ENCODE measurements at regions not wholly inside any gene's neighbourhood (a gene's known extent, or its start where the extent isn't known, plus 50 kb on each side); places are given as distances from the start of the nearest gene placed in this dataset.

DNA sequence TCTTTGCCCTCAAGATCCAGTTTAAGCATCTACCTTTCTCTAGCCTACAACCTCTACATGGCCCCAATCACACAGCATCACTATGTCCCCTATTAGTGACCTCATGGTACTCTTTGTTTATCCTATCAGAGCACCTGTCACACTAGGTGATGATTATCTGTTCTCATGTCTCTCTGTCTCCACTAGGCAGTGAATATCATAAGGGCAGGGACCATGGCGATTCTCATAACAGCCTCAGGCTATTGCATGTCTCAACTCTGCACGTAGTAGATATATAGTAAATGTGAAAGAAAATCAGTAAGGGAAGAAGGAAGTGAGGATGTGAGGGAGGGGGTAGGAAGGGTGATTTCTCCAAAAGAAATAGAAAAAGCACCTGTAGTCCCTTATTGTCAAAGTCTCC is 311.0 kb downstream of the NSG2 start:
- DNase-seq (ENCODE audit: low spot score) (no peak), ATAC-seq (no peak)

DNA sequence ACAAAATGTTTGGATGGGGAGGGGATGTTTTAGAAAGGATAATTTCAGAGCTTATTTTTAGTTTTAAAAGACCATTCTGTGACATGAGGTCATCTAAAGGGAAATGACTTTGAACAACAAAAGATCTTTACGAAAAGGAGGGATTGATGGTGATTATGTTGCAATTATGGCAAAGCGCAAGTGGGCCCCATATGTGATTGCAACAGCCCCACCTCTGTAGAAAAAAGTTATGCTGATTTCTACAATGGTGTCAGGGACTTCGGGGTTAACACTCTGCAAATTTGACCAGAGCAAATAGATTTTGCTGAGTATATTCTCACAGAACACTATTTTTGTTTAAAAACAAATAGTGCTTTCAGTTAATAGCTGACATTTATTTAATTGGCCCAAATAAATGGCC is 312.8 kb downstream of the NSG2 start:
- ATAC-seq: no peak
- no peak for DNase-seq (ENCODE audit: low spot score)

DNA sequence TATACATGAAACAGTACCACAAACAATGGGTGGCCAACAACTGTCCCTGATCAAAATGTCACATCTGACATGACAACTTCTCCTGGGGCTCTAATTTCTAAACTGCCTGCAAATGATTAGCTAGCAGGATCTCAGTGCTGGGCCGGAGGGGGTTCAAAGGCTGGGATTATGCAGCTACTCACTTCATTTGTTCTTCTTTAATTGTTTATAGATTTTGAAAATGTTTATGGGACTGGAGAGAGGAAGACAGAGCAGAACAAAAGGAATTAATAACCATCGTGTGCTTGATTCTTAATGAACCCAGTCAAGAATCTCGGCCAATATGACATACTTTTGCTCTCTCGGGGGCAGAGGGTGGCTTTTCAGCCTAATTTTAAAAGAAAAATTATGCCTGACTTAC is 313.6 kb downstream of the NSG2 start:
- DNase-seq (ENCODE audit: low spot score) (no peak), ATAC-seq (no peak)

DNA sequence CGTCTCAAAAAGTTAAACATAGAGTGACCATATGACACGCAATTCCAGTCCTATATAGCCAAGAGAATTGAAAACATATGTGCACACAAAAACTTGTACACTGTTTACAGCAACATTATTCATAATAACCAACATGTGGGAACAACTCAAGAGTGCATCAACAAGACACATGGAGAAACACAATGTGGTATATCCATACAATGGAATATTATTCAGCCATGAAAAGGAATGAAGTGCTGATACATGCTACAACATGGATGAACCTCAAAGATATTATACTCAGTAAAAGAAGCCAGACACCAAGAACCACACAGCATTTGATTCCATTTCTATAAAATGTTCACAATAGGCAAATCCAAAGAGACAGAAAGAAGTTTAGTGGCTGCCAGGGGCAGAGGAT is 317.0 kb downstream of the NSG2 start:
- DNase-seq (ENCODE audit: low spot score) (no peak), ATAC-seq (no peak)

DNA sequence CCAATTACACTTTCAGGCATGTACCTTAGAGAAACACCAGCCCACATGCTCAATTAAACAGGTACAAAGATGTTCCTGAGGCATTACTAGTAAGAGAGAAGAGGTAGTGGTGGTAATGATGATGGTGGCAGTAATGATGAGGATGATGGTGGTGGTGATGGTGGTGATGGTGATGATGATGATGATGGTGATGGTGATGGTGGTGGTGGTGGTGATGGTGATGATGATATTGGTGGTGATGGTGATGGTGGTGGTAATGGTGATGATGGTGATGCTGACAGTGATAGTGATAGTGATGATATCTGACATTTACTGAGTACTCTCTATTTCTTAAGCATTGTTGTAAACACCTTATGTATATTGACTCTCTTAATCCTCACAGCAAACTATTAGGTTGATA is 318.4 kb downstream of the NSG2 start:
- DNase-seq (ENCODE audit: low spot score) (no peak), ATAC-seq (no peak)

DNA sequence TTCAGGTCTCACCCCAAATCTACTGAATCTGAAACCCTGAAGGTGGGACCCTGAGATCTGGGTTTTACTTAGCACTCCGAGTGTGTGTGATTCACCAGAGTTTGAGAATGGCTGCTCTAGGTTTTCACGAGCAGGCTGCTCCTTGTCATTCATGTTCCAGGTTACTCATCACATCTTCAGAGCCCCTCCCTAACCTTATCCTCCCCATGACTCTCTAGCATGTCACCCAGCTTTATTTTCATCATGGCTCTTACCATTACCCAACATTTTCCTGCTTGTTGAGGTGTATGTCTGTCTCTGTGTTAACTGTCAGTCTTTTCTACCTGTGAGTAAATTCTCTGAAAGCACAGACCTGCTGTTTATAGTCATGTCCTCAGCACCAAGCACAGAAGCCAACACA is 319.2 kb downstream of the NSG2 start:
- ATAC-seq: no peak

DNA sequence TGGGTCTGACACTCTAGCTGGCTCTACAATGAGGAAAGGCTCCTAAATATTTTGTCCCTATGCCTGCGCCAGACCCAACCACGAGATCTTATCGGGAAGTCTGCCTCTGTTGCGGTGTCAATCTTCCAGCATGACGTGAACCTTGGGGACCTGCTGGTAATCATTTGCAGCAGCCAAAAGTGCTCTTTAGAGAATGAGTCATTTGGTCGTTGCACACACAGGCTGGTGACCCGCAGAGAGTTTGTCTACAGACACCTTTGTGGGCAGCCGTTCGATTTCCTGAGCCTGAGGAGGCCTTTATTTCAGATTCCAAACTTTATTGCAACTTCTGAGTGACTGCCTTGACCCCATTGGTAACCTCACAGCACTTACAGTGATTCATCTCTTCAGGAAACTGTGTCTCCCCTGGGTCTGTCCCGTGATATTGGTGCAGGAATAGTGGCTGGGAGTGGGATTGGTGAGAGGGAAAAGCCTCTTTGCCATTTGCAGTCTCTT is 326.1 kb downstream of the NSG2 start:
- DNase-seq (ENCODE audit: low spot score): no peak
- ATAC-seq: no peak

More for the DNA sequence above, 319.2 kb downstream of the NSG2 start:
- no peak for DNase-seq (ENCODE audit: low spot score)

DNA sequence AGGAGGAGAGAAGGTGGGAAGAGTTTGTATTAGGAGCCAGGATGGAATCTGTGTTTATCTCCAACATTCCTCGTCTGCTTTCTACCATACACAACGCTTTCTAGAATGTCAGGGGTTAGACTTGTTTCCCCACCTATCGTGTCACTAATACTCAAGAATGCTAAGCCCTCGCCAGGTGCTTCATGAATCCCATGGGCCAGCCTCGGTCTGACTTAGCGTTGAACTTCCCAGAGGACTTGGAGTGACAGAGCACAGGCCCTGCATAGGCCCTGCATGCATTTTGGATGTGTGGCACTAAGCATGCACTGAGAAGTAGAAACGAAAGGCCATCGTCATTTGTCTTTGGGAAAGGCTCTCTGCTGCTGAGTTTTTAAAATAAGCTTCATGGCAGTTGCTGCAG is 328.7 kb downstream of the NSG2 start:
- DNase-seq (ENCODE audit: low spot score) (no peak), ATAC-seq (no peak)

DNA sequence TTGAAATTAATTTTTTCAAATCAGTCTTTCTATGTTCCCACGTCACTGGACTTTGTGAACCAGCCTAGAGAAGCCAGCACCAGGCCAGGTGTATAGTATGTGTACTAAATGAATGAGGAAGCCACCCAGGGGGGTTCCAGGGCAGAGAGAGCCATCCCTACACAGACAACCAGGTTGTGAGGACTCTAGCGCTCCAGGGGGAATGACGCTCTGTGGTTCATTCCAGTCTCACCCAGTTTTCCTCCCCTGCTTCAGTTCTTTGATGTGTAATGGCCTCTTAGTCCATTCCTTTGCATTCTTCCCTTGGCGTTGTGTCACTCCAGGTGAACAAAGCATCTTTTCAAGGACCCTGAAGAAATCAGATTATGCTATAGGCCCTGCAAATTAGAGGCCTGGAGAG is 330.6 kb downstream of the NSG2 start:
- DNase-seq (ENCODE audit: low spot score) (no peak), ATAC-seq (no peak)

DNA sequence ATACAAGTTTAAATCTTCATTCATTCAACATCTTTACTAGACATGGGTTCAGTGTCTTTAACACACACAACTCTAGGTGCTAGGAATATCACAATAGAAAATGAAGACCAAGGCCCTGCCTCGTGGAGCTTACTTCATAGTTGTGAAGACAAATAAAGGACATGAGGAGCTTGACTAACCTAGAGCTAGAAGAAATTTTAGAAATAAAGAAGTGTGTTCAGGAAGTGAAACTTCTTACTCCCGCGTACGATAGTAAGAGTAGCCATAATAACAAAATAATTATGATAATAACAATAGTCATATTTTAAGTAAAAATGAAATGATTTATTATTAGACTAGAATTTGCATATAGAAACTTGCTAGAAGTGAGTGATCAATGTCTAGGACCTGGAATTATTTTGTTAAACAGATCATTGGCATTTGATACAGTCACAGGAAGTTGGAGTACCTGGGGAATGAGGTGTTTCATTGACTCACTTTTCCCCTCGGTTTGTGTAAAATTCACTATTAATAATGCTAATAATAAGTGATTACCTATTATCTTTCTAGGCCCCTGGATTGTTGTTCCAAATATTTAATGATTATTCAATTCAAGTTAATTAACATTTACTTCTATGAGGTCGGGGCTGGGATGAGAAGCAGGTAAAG is 331.3 kb downstream of the NSG2 start:
- DNase-seq (ENCODE audit: low spot score) (no peak), ATAC-seq (no peak)

DNA sequence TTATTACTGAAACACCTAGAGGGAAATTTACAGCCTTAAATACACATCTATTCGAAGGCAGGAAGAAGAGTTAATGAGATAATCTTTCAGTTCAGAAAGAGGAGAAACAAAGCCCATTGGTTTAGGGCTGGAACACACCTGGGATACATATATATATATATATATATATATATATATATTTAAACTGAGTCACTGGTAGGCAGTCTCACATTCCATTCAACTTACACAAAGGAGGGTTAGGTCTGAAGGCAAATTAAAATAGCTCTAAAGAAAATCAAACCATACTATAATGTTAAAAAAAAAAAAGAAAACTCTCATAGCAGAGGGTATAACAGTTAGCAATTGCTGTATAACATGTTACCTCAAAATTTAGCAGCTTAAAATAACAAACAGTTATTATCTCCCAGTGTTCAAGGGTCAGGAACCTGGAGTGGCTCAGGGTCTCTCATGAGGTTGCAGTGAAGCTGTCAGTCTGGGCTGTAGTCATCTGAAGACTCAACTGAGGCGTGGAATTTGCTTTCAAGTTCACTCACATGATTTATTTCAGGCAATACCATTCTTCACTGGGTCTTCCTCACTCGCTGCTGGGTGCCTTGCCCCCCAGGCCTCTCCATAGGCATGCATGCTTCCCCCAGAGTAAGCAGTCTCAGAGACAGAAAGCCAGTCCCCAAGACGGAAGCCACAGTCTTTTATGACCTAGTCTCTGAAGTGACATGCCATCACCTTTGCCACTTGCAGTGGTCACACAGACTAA is 332.8 kb downstream of the NSG2 start:
- no peak for DNase-seq (ENCODE audit: low spot score)

DNA sequence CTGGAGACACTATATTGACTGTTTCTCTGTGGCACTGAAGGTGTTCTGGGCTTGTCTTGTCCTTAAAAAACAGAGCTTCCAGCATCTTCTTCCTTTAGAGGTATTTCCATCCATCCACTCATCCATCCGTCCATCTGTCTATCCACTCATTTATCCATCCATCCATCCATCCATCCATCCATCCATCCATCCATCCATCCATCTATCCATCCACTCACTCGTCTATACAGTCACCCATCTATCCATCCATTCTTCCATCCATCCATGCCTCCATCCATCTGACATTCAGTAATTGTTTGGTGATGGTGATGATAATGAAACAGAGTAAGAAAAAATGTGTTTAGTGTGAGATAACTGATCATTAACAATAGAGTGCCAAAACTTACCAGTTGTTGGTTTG is 334.8 kb downstream of the NSG2 start:
- ATAC-seq (no peak), DNase-seq (ENCODE audit: low spot score) (no peak)

More for the DNA sequence above, 332.8 kb downstream of the NSG2 start:
- ATAC-seq: no peak

DNA sequence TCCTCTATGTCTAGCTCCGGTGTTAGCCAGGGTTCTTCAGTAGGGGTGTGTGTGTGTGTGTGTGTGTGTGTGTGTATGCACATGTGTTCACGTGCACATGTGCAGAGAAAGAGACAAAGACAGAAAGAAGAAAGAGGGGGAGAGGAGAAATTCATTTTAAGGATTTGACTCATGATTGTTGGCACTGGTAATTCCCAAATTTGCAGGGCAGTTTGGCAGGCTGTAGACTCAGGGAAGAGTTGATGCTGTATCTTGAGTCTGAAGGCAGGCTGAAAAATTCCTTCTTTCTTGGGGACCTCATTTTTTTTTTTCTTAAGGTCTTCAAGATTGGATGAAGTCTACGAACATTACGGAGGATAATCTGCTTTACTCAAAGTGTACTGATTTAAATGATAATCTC is 335.7 kb downstream of the NSG2 start:
- no peak for ATAC-seq
- no peak for DNase-seq (ENCODE audit: low spot score)

DNA sequence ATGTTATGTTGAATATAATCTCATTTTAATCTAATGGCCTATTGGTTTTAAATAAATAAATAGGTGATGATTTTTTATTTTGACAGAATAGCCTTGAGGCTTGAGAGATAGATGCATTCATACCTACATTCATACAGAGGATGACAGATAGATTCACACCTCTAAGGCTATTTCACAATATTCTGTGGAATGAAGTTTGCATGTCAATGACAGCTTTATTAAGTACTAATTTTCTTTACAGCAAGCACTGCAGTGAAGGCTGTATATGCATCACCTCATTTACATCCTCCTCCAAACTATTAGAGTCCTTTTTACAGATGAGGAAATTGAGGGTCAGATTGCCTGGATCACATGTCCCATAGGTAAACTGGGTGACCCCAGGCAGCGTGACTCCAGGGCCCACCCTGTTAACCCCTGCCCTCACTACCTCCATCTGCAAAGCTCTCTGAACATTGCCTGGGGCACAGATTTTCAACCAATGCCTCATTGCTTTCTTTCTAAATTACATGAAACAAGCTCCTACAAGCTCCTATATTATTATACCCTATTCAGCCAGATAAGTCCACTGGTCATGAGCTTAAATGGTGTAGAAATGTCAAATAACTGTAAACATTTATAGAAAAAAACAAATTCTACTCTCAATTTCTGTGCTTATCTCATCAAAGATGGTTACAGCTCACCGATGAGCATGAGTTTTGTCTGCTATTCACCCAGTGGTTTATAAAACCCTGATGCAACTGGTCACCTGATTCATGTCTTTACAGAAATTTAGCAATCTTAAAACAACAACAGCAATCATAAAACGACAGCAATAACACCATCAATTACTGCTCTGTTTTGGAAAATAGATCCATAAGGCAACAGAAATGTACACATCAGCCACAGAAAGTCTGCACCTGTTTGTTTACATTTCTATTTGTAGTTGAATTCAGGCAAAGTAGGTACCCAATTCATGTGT is 338.0 kb downstream of the NSG2 start:
- DNase-seq (ENCODE audit: low spot score) (no peak), ATAC-seq (no peak)

DNA sequence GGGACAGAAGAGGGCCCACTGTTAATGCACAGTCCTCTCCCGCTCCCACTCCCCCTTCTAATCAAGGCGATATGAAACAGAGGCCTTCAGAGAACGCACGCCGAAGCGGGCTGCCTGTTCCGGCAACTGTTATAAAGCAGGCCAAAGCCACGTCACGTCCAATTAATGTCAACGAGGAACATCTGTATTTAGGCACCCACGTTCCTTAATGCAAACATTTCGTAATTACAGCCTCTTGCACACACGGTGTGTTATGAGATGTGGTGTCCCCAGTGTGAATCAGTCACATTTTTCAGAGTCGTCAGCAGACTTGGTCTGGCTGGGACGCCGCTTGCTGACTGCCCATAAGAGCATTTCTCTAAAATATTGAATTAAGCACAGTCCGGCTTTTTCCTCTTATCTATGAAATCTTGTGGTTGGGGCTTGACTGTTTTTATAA is 339.0 kb downstream of the NSG2 start:
- DNase-seq (ENCODE audit: low spot score): no peak
- no peak for ATAC-seq

DNA sequence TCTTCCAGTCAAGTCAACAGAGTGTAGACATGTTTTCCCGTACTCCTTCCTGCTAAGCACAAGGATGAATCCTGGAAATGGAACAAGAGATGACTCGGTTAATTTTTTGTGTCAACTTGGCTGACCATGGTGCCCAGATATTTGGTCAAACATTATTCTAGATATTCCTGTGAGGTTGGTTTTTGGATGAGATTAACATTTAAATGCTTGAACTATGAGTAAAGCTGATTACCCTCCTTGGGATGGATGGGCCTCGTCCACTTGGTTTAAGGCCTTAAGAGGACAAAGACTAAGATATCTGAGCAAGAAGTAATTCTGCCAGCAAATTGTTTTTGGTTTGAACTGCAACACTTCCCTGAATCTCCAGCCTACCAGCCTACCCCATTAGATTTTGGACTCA is 338.1 kb upstream of the MSX2 start:
- no peak for ATAC-seq
- no peak for DNase-seq (ENCODE audit: low spot score)

DNA sequence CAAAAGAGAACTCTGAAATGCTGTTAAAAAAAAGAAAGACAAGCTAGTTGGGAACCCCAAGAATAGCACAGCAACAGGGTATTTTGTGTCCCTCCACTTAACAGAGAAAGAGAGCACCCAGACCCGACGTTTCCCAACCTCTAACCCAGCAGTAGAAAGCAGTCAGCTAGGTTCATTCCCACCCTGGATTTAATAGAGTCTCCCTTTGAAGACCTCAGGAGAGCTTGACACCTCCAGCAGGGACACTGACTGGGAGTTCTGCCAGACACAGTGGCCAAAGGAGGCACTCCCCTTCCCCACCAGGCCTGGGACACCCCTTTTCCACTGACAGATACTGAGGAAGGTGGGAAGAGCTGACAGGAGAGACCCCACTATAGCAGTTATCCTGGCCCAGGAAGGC is 337.5 kb upstream of the MSX2 start:
- ATAC-seq: no peak
- DNase-seq (ENCODE audit: low spot score): no peak

DNA sequence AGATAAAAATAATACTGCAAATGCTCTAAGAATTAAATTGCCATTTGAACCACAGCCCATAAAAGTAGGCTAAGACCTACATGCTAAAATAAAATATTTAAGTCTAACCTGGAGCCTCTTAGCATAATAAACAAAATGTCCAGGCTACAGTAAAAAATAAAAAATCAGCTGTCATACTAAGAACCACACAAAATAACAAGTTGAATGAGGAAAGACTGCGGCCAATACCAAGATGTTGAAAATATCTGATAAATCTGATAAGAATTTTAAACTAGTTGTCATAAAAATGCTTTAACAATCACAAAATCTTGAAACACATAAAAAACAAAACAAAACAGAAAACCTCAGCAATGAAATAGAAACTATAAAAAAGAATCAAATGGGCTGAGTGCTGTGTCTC is 336.9 kb upstream of the MSX2 start:
- no peak for ATAC-seq
- DNase-seq (ENCODE audit: low spot score): no peak

DNA sequence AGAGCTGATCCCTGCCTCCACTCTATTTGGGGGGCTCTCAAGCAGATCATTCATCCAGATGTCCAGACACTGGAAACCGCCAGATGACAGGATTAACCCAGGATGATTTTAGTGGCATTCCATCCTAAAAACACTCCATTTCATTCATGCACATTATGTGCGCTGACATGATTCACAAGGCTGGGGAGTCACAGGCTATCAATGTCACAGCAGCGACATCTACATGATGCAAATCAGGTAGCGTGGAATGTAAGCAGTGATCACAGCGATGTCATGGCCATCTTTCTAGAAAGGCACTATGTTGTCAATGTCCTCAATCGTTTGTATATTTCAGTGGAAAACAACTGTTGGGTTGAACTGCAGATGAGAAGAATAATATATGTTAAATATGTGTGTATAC is 331.5 kb upstream of the MSX2 start:
- ATAC-seq (no peak), DNase-seq (ENCODE audit: low spot score) (no peak)

DNA sequence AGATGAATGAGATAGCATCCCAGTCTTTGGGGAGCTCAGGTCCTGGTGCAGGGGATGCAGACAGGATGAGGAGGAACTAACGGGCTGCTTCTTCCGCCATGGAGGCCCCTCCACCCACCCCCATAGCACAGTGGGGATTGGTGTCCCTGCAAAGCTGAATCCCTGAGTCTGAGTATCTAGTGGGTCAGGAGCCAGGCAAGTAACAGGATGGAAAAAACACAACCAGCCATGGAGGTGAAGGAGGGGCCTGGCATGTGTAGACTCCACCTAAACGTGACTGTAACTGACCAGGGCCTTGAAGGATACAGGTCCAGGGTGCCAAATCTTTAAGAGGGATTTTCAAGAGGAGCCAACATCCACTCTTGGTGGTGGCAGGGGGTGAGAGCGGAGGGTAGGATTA is 327.8 kb upstream of the MSX2 start:
- ATAC-seq: no peak
- no peak for DNase-seq (ENCODE audit: low spot score)

DNA sequence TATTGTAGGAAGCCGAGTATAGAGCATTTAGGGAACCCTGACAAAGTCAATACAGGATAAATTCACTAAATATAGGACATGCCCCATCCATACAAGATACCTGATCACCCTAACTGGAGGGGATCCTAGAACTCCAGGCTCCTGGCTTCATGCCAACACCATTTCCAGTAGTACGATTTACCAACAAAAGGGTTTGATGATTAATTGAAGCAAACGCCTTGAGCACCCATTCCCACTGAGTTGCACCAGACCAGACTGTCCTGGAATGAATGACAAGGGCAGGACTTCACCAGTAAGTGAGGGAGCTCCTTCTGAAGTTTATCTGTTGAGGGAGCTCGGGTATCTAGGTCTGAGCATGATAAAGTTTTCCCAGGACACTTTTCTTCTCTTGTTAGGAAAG is 327.2 kb upstream of the MSX2 start:
- DNase-seq (ENCODE audit: low spot score) (no peak), ATAC-seq (no peak)

DNA sequence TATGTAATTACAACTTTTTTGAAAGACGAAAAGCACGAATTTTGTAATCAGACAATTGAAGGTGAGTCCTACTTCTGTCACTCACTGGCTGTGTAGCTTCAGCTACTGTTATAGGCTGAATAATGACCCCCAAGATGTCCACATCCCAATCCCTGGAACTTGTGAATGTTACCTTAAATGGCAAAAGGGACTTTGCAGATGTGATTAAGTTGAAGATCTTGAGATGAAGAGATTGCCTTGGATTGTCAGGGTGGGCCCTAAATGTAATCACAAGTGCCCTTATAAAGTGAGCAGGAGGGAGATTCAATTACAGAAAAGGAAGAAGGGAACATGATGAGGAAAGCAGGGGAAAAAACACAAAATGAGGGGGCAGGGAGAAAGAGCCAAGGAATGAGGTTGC is 326.2 kb upstream of the MSX2 start:
- DNase-seq (ENCODE audit: low spot score) (no peak), ATAC-seq (no peak)
